ENCODE measurements at regions not wholly inside any gene's neighbourhood (a gene's known extent, or its start where the extent isn't known, plus 50 kb on each side); places are given as distances from the start of the nearest gene placed in this dataset.

- Histone ChIP-seq H3K4me1 (ENCODE audit: insufficient read depth, low read length) (no peaks in the 10 kb centered on the region), H3K27me3 (ENCODE audit: control insufficient read depth in 1 of 2, insufficient read depth in 2 of 2, low read length in 2 of 2) (no peaks in the 10 kb centered on the region)
These were observed 856.3 kb upstream of the SLITRK6 start for GRCh38 chr13:86655561-86655960.

GRCh38 chr13:86660090-86660489 lies 860.9 kb upstream of the SLITRK6 start:
- no peak overlapping the region for H3K27ac ChIP-seq (ENCODE audit: low read depth, low read length)
- no peak overlapping the region for H3K9ac ChIP-seq (ENCODE audit: low read length)
- no peak overlapping the region for H3K4me3 ChIP-seq (ENCODE audit: low read depth in 1 of 2, low read length in 2 of 2)
- no peaks in the 10 kb centered on the region for H3K27me3 ChIP-seq (ENCODE audit: control insufficient read depth in 1 of 2, insufficient read depth in 2 of 2, low read length in 2 of 2)
- H3K4me1 ChIP-seq (ENCODE audit: insufficient read depth, low read length), result no peaks in the 10 kb centered on the region
- H3K36me3 ChIP-seq (ENCODE audit: insufficient read depth, low read length), result no peaks in the 10 kb centered on the region
- no peaks in the 10 kb centered on the region for H3K9me3 ChIP-seq (ENCODE audit: low read length)

More at GRCh38 chr13:86655561-86655960, 856.3 kb upstream of the SLITRK6 start:
- Histone ChIP-seq H3K4me3 (ENCODE audit: low read depth in 1 of 2, low read length in 2 of 2) (no peak overlapping the region), H3K36me3 (ENCODE audit: insufficient read depth, low read length) (no peaks in the 10 kb centered on the region), H3K27ac (ENCODE audit: low read depth, low read length) (no peak overlapping the region), H3K9me3 (ENCODE audit: low read length) (no peaks in the 10 kb centered on the region), H3K9ac (ENCODE audit: low read length) (no peak overlapping the region)

- Histone ChIP-seq H3K4me3 (ENCODE audit: low read depth in 1 of 2, low read length in 2 of 2) (no peak overlapping the region), H3K4me1 (ENCODE audit: insufficient read depth, low read length) (no peaks in the 10 kb centered on the region), H3K9ac (ENCODE audit: low read length) (no peak overlapping the region), H3K27ac (ENCODE audit: low read depth, low read length) (no peak overlapping the region), H3K36me3 (ENCODE audit: insufficient read depth, low read length) (no peaks in the 10 kb centered on the region), H3K9me3 (ENCODE audit: low read length) (no peaks in the 10 kb centered on the region), H3K27me3 (ENCODE audit: control insufficient read depth in 1 of 2, insufficient read depth in 2 of 2, low read length in 2 of 2) (no peaks in the 10 kb centered on the region)
These were observed 866.6 kb upstream of the SLITRK6 start for GRCh38 chr13:86665842-86666241.

- Histone ChIP-seq H3K4me3 (ENCODE audit: low read depth in 1 of 2, low read length in 2 of 2) (no peak overlapping the region), H3K9ac (ENCODE audit: low read length) (no peak overlapping the region), H3K36me3 (ENCODE audit: insufficient read depth, low read length) (no peaks in the 10 kb centered on the region), H3K4me1 (ENCODE audit: insufficient read depth, low read length) (no peaks in the 10 kb centered on the region), H3K27me3 (ENCODE audit: control insufficient read depth in 1 of 2, insufficient read depth in 2 of 2, low read length in 2 of 2) (no peaks in the 10 kb centered on the region), H3K27ac (ENCODE audit: low read depth, low read length) (no peak overlapping the region), H3K9me3 (ENCODE audit: low read length) (no peaks in the 10 kb centered on the region)
These were observed 874.8 kb upstream of the SLITRK6 start for GRCh38 chr13:86673931-86674431.

DNA sequence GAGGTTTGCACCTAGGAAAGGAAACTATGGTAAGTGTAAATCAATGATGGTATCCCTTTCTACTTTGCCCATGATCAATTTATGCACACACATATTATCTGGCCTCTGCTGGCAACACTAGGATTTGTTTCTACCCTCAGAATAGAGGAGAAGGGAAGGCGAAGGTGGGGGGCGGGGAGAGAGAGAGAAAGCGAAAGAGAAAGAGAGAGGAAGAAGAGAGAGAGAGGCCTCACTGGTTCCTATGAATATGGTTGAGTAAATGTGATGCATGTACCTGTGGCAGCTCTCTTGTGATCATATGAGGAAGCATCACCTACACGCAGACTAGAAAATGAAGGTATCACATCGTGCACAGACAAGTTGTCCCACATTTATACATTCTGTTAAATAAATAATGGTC lies 882.0 kb upstream of the SLITRK6 start:
- no peak overlapping the region for H3K4me3 ChIP-seq (ENCODE audit: low read depth in 1 of 2, low read length in 2 of 2)
- no peaks in the 10 kb centered on the region for H3K9me3 ChIP-seq (ENCODE audit: low read length)
- H3K4me1 ChIP-seq (ENCODE audit: insufficient read depth, low read length), result no peaks in the 10 kb centered on the region
- H3K27ac ChIP-seq (ENCODE audit: low read depth, low read length), result no peak overlapping the region
- no peak overlapping the region for H3K9ac ChIP-seq (ENCODE audit: low read length)
- no peaks in the 10 kb centered on the region for H3K27me3 ChIP-seq (ENCODE audit: control insufficient read depth in 1 of 2, insufficient read depth in 2 of 2, low read length in 2 of 2)
- no peaks in the 10 kb centered on the region for H3K36me3 ChIP-seq (ENCODE audit: insufficient read depth, low read length)

DNA sequence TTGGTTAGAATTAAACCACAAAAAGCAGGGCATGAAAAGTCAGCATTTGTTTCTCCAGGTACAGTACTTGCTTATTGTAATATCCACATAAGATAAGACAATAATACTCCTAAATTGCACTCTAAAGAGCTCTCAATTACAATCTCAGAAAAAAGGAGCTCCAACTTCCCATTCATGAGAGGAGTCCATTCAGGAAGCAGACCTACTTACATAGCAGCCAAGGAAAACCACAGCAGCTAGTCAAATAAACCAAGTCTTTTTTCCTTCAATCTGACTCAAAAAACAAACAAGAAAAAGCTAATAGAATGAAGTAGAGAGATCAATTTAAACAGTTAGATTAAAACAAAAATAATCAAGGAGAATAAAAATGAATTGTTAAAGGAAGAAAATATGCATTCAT lies 885.2 kb upstream of the SLITRK6 start:
- Histone ChIP-seq H3K4me1 (ENCODE audit: insufficient read depth, low read length) (no peaks in the 10 kb centered on the region), H3K27ac (ENCODE audit: low read depth, low read length) (no peak overlapping the region), H3K9me3 (ENCODE audit: low read length) (no peaks in the 10 kb centered on the region), H3K9ac (ENCODE audit: low read length) (no peak overlapping the region), H3K4me3 (ENCODE audit: low read depth in 1 of 2, low read length in 2 of 2) (no peak overlapping the region), H3K27me3 (ENCODE audit: control insufficient read depth in 1 of 2, insufficient read depth in 2 of 2, low read length in 2 of 2) (no peaks in the 10 kb centered on the region), H3K36me3 (ENCODE audit: insufficient read depth, low read length) (no peaks in the 10 kb centered on the region)

GRCh38 chr13:86689911-86690310 lies 890.7 kb upstream of the SLITRK6 start:
- Histone ChIP-seq H3K9me3 (ENCODE audit: low read length) (no peaks in the 10 kb centered on the region), H3K4me3 (ENCODE audit: low read depth in 1 of 2, low read length in 2 of 2) (no peak overlapping the region), H3K27me3 (ENCODE audit: control insufficient read depth in 1 of 2, insufficient read depth in 2 of 2, low read length in 2 of 2) (no peaks in the 10 kb centered on the region), H3K9ac (ENCODE audit: low read length) (no peak overlapping the region), H3K36me3 (ENCODE audit: insufficient read depth, low read length) (no peaks in the 10 kb centered on the region), H3K4me1 (ENCODE audit: insufficient read depth, low read length) (no peaks in the 10 kb centered on the region), H3K27ac (ENCODE audit: low read depth, low read length) (no peak overlapping the region)

DNA sequence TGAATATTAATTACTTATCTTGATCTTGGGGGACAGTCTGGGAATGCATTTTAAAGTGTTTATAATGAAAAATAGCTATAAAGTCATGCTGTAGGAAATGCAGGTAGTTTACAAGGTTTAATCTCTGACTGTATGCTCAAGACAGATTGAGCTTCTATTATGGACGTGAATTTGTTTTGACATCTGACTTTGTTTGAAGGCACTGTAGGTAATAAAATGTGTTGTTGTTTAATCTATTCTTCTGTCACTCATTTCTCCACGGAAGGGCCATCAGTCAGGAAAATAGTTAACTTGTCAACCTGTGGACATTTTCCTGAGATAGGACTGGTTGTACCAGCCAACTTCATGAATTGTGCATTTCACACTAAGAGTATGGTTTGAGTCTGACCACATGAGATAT lies 893.1 kb upstream of the SLITRK6 start:
- H3K36me3 ChIP-seq (ENCODE audit: insufficient read depth, low read length), result no peaks in the 10 kb centered on the region
- no peaks in the 10 kb centered on the region for H3K9me3 ChIP-seq (ENCODE audit: low read length)
- H3K27ac ChIP-seq (ENCODE audit: low read depth, low read length), result no peak overlapping the region
- H3K4me1 ChIP-seq (ENCODE audit: insufficient read depth, low read length), result no peaks in the 10 kb centered on the region
- no peak overlapping the region for H3K9ac ChIP-seq (ENCODE audit: low read length)
- H3K27me3 ChIP-seq (ENCODE audit: control insufficient read depth in 1 of 2, insufficient read depth in 2 of 2, low read length in 2 of 2), result no peaks in the 10 kb centered on the region
- H3K4me3 ChIP-seq (ENCODE audit: low read depth in 1 of 2, low read length in 2 of 2), result no peak overlapping the region

DNA sequence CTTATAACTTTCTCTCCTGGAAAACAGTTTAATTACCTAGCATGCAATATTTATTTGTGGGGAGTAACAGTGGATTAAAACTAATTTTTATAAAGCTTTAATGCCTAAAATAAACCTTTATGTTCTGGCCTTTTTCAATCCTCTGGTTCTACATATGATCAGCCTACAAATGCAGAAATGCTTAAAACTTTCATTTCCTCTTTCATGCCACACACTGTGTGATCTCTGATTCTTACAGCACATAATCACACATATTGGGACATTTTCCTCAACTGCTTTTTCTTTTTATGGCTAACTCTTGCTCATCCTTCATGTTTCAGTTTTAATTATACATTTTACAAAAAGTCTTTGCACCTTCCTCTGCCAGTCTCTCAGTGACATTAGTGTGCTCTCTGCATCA lies 910.8 kb upstream of the SLITRK6 start:
- Histone ChIP-seq H3K27ac (ENCODE audit: low read depth, low read length) (no peak overlapping the region), H3K9me3 (ENCODE audit: low read length) (no peaks in the 10 kb centered on the region), H3K4me3 (ENCODE audit: low read depth in 1 of 2, low read length in 2 of 2) (no peak overlapping the region), H3K27me3 (ENCODE audit: control insufficient read depth in 1 of 2, insufficient read depth in 2 of 2, low read length in 2 of 2) (no peaks in the 10 kb centered on the region), H3K36me3 (ENCODE audit: insufficient read depth, low read length) (no peaks in the 10 kb centered on the region), H3K9ac (ENCODE audit: low read length) (no peak overlapping the region), H3K4me1 (ENCODE audit: insufficient read depth, low read length) (no peaks in the 10 kb centered on the region)

DNA sequence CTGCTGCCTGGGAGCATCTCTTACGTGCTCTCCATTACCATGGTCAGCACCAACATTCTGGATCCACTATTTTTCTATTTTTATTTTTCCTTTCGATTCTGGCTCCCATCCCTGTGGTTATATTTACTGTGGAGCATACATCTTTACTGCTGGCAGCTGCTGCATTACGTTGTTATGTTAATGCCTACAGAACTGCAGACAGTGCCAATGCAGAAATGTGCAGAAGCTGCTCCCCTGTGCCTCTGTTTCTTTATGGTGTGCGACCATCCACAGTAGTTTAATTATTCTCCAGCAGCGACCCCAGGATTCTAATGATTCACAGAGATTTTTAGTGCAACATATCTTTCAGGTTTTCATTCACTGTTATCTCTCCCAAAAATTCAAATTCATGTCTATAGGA lies 911.7 kb upstream of the SLITRK6 start:
- Histone ChIP-seq H3K27ac (ENCODE audit: low read depth, low read length) (no peak overlapping the region), H3K36me3 (ENCODE audit: insufficient read depth, low read length) (no peaks in the 10 kb centered on the region), H3K27me3 (ENCODE audit: control insufficient read depth in 1 of 2, insufficient read depth in 2 of 2, low read length in 2 of 2) (no peaks in the 10 kb centered on the region), H3K9me3 (ENCODE audit: low read length) (no peaks in the 10 kb centered on the region), H3K4me1 (ENCODE audit: insufficient read depth, low read length) (no peaks in the 10 kb centered on the region), H3K4me3 (ENCODE audit: low read depth in 1 of 2, low read length in 2 of 2) (no peak overlapping the region), H3K9ac (ENCODE audit: low read length) (no peak overlapping the region)

DNA sequence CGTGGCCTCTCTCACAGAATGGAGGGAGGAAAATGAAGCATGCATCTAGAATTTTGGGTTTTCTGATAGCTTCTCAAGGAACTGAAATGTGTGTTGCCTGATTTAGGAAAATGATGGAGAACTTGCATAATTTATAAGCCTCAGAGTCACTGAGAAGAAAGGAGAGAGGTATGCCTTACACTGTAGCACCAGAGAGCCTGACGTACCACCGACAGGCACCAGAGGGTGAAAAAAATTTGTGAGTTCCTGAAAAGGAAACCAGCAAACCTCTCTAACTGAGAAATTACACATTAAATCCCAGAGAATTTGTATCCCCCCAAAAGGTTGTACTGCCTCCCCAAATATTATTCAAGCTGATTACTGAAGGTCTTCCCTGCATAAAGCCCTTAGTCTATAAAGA lies 915.3 kb upstream of the SLITRK6 start:
- Histone ChIP-seq H3K27me3 (ENCODE audit: control insufficient read depth in 1 of 2, insufficient read depth in 2 of 2, low read length in 2 of 2) (no peaks in the 10 kb centered on the region), H3K9ac (ENCODE audit: low read length) (no peak overlapping the region), H3K36me3 (ENCODE audit: insufficient read depth, low read length) (no peaks in the 10 kb centered on the region), H3K4me1 (ENCODE audit: insufficient read depth, low read length) (no peaks in the 10 kb centered on the region), H3K27ac (ENCODE audit: low read depth, low read length) (no peak overlapping the region), H3K4me3 (ENCODE audit: low read depth in 1 of 2, low read length in 2 of 2) (no peak overlapping the region), H3K9me3 (ENCODE audit: low read length) (no peaks in the 10 kb centered on the region)

- H3K27ac ChIP-seq (ENCODE audit: low read depth, low read length), result no peak overlapping the region
- H3K36me3 ChIP-seq (ENCODE audit: insufficient read depth, low read length), result no peaks in the 10 kb centered on the region
- H3K9ac ChIP-seq (ENCODE audit: low read length), result no peak overlapping the region
- H3K4me3 ChIP-seq (ENCODE audit: low read depth in 1 of 2, low read length in 2 of 2), result no peak overlapping the region
- H3K9me3 ChIP-seq (ENCODE audit: low read length), result no peaks in the 10 kb centered on the region
- H3K4me1 ChIP-seq (ENCODE audit: insufficient read depth, low read length), result no peaks in the 10 kb centered on the region
- H3K27me3 ChIP-seq (ENCODE audit: control insufficient read depth in 1 of 2, insufficient read depth in 2 of 2, low read length in 2 of 2), result no peaks in the 10 kb centered on the region
These were observed 925.9 kb upstream of the SLITRK6 start for GRCh38 chr13:86725105-86725504.

Measured in muscle layer of colon (tissue), 2 donors.